ENCODE measurements at regions not wholly inside any gene's neighbourhood (a gene's known extent, or its start where the extent isn't known, plus 50 kb on each side); places are given as distances from the start of the nearest gene placed in this dataset.

- H3K27me3 Mint-ChIP-seq: no peaks in the 10 kb centered on the region
- H3K27ac Mint-ChIP-seq: no peak overlapping the region
- no peak for DNase-seq (ENCODE audit: extremely low spot score, unreplicated experiment)
- no peak for TF ChIP-seq CTCF (conservative IDR thresholded peaks at IDR 0.05)
- H3K4me3 Mint-ChIP-seq: no peak overlapping the region
- H3K36me3 Mint-ChIP-seq: no peaks in the 10 kb centered on the region
- peaks cover 10% of the 10 kb centered on the region for H3K4me1 Mint-ChIP-seq (ENCODE audit: unreplicated experiment)
- no peaks in the 10 kb centered on the region for H3K9me3 Mint-ChIP-seq
These were observed 561.4 kb upstream of the FAM174A start for GRCh38 chr5:99973779-99974178.

GRCh38 chr5:99955962-99956361 lies 579.2 kb upstream of the FAM174A start:
- no peak for TF ChIP-seq CTCF (conservative IDR thresholded peaks at IDR 0.05)
- H3K4me1 Mint-ChIP-seq (ENCODE audit: unreplicated experiment): no peaks in the 10 kb centered on the region
- H3K36me3 Mint-ChIP-seq: no peaks in the 10 kb centered on the region
- H3K27me3 Mint-ChIP-seq: no peaks in the 10 kb centered on the region
- H3K27ac Mint-ChIP-seq: no peak overlapping the region
- DNase-seq (ENCODE audit: extremely low spot score, unreplicated experiment): no peak
- no peak overlapping the region for H3K4me3 Mint-ChIP-seq
- peaks cover 4% of the 10 kb centered on the region for H3K9me3 Mint-ChIP-seq

GRCh38 chr5:99955006-99955405 lies 580.2 kb upstream of the FAM174A start:
- H3K9me3 Mint-ChIP-seq: no peaks in the 10 kb centered on the region
- no peaks in the 10 kb centered on the region for H3K4me1 Mint-ChIP-seq (ENCODE audit: unreplicated experiment)
- no peak overlapping the region for H3K27ac Mint-ChIP-seq
- no peaks in the 10 kb centered on the region for H3K27me3 Mint-ChIP-seq
- H3K4me3 Mint-ChIP-seq: no peak overlapping the region
- DNase-seq (ENCODE audit: extremely low spot score, unreplicated experiment): peak; percentile 63
- TF ChIP-seq CTCF (conservative IDR thresholded peaks at IDR 0.05): no peak
- H3K36me3 Mint-ChIP-seq: no peaks in the 10 kb centered on the region

GRCh38 chr5:99949969-99950524 lies 585.1 kb upstream of the FAM174A start:
- H3K9me3 Mint-ChIP-seq: no peaks in the 10 kb centered on the region
- TF ChIP-seq CTCF (conservative IDR thresholded peaks at IDR 0.05): no peak
- no peak overlapping the region for H3K4me3 Mint-ChIP-seq
- no peak overlapping the region for H3K27ac Mint-ChIP-seq
- no peak for DNase-seq (ENCODE audit: extremely low spot score, unreplicated experiment)
- no peaks in the 10 kb centered on the region for H3K27me3 Mint-ChIP-seq
- H3K4me1 Mint-ChIP-seq (ENCODE audit: unreplicated experiment): no peaks in the 10 kb centered on the region
- no peaks in the 10 kb centered on the region for H3K36me3 Mint-ChIP-seq

- H3K27me3 Mint-ChIP-seq: no peaks in the 10 kb centered on the region
- no peaks in the 10 kb centered on the region for H3K9me3 Mint-ChIP-seq
- DNase-seq (ENCODE audit: extremely low spot score, unreplicated experiment): no peak
- no peaks in the 10 kb centered on the region for H3K4me1 Mint-ChIP-seq (ENCODE audit: unreplicated experiment)
- no peak overlapping the region for H3K27ac Mint-ChIP-seq
- no peak overlapping the region for H3K4me3 Mint-ChIP-seq
- H3K36me3 Mint-ChIP-seq: no peaks in the 10 kb centered on the region
- no peak for TF ChIP-seq CTCF (conservative IDR thresholded peaks at IDR 0.05)
These were observed 585.8 kb upstream of the FAM174A start for GRCh38 chr5:99949361-99949760.

- H3K4me1 Mint-ChIP-seq (ENCODE audit: unreplicated experiment): no peaks in the 10 kb centered on the region
- H3K9me3 Mint-ChIP-seq: no peaks in the 10 kb centered on the region
- DNase-seq (ENCODE audit: extremely low spot score, unreplicated experiment): no peak
- H3K4me3 Mint-ChIP-seq: no peak overlapping the region
- H3K27ac Mint-ChIP-seq: no peak overlapping the region
- no peaks in the 10 kb centered on the region for H3K36me3 Mint-ChIP-seq
- no peaks in the 10 kb centered on the region for H3K27me3 Mint-ChIP-seq
- no peak for TF ChIP-seq CTCF (conservative IDR thresholded peaks at IDR 0.05)
These were observed 586.3 kb upstream of the FAM174A start for GRCh38 chr5:99948850-99949249.
